ENCODE measurements at regions not wholly inside any gene's neighbourhood (a gene's known extent, or its start where the extent isn't known, plus 50 kb on each side); places are given as distances from the start of the nearest gene placed in this dataset.

DNA sequence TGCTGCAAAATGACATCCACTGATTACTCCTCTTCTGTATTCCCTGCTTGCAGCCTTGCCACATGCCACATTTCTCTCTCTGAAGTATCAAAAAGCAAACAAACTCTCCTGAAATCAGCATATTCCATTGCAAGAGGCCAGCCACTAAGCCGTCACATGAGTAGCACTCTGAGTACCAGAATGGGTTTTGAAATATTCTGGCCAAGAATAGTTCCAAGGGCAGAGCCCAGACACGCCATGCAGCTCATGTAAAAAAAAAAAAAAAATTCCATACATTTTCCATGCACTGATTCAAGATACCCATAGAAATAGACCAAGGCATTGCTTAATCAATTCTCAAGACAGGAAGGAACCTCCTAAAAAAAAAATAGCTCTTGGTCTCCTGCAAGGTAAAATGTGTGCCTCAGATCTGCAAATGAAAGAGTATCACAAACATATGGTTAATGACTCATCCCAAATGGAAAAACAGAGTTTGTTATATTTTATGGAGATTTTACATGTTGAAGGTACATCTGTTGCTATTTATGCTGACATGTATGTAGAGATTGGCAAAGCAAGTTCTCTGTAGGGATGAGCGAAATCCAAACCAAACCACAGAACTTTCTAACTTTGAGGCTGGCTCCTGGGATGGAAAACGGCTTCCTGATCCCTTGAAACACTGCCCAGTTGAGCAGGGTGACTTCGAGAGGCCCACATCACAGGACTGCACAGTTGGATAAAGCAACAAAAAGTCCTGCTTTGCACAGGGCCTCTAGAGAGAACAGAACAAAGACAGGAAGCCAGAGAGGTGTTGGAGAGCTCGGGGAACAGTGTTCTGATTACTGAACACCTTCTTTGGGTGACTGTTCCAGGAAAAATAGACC is 346.2 kb downstream of the ZNF521 start:
- TF ChIP-seq, protein P1, sequence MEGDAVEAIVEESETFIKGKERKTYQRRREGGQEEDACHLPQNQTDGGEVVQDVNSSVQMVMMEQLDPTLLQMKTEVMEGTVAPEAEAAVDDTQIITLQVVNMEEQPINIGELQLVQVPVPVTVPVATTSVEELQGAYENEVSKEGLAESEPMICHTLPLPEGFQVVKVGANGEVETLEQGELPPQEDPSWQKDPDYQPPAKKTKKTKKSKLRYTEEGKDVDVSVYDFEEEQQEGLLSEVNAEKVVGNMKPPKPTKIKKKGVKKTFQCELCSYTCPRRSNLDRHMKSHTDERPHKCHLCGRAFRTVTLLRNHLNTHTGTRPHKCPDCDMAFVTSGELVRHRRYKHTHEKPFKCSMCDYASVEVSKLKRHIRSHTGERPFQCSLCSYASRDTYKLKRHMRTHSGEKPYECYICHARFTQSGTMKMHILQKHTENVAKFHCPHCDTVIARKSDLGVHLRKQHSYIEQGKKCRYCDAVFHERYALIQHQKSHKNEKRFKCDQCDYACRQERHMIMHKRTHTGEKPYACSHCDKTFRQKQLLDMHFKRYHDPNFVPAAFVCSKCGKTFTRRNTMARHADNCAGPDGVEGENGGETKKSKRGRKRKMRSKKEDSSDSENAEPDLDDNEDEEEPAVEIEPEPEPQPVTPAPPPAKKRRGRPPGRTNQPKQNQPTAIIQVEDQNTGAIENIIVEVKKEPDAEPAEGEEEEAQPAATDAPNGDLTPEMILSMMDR (IDR thresholded peaks at IDR 0.05), result no peak
- TF ChIP-seq POLR2A (IDR thresholded peaks at IDR 0.05), result no peak

Measured in uterus (tissue), 2 donors.